NCI-H446 treated with DMSO at 0.1 percent for 48 hours (cell line): ENCODE measurements at regions not wholly inside any gene's neighbourhood (a gene's known extent, or its start where the extent isn't known, plus 50 kb on each side); places are given as distances from the start of the nearest gene placed in this dataset.

ENCODE experiments used
- DNase-seq: peaks from one replicate; lab custom pipeline; 2025; lab: John Stamatoyannopoulos, UW

GRCh38 chr4:38230821-38231563 lies 270.8 kb downstream of the PTTG2 start:
- no peak for DNase-seq

- DNase-seq = no peak
These were observed 271.4 kb downstream of the PTTG2 start for GRCh38 chr4:38231626-38232025.

GRCh38 chr4:38232741-38233140 lies 272.5 kb downstream of the PTTG2 start:
- DNase-seq = no peak

GRCh38 chr4:38233727-38234480 lies 273.7 kb downstream of the PTTG2 start:
- no peak for DNase-seq

GRCh38 chr4:38235354-38235753 lies 275.2 kb downstream of the PTTG2 start:
- no peak for DNase-seq

GRCh38 chr4:38236003-38236402 lies 275.8 kb downstream of the PTTG2 start:
- no peak for DNase-seq

GRCh38 chr4:38236503-38236902 lies 276.3 kb downstream of the PTTG2 start:
- DNase-seq = no peak

- DNase-seq = peak; percentile 8
These were observed 276.9 kb downstream of the PTTG2 start for GRCh38 chr4:38237139-38237538.

- DNase-seq = no peak
These were observed 281.3 kb downstream of the PTTG2 start for GRCh38 chr4:38241541-38241940.

- DNase-seq = no peak
These were observed 281.9 kb downstream of the PTTG2 start for GRCh38 chr4:38242101-38242500.

GRCh38 chr4:38242822-38243387 lies 282.7 kb downstream of the PTTG2 start:
- DNase-seq = no peak

GRCh38 chr4:38243388-38244053 lies 283.3 kb downstream of the PTTG2 start:
- no peak for DNase-seq

GRCh38 chr4:38254825-38255224 lies 294.6 kb downstream of the PTTG2 start:
- no peak for DNase-seq

- no peak for DNase-seq
These were observed 295.4 kb downstream of the PTTG2 start for GRCh38 chr4:38255572-38255971.

GRCh38 chr4:38266616-38267015 lies 306.4 kb downstream of the PTTG2 start:
- DNase-seq = no peak

GRCh38 chr4:38268108-38268820 lies 308.1 kb downstream of the PTTG2 start:
- DNase-seq = no peak

- DNase-seq = no peak
These were observed 308.6 kb downstream of the PTTG2 start for GRCh38 chr4:38268837-38269236.

GRCh38 chr4:38273407-38273806 lies 313.2 kb downstream of the PTTG2 start:
- no peak for DNase-seq

- DNase-seq = no peak
These were observed 315.3 kb downstream of the PTTG2 start for GRCh38 chr4:38275331-38276100.

- DNase-seq = no peak
These were observed 318.1 kb downstream of the PTTG2 start for GRCh38 chr4:38278255-38278654.

- no peak for DNase-seq
These were observed 318.9 kb downstream of the PTTG2 start for GRCh38 chr4:38279077-38279476.
